SK-N-DZ (cell line): ENCODE measurements at regions not wholly inside any gene's neighbourhood (a gene's known extent, or its start where the extent isn't known, plus 50 kb on each side); places are given as distances from the start of the nearest gene placed in this dataset.
A peak's percentile ranks its signal among the peaks of the same experiment; 100 is the strongest.

Experiments used
- DNase-seq: peaks from one replicate; pipeline ENCODE4 v3.0.0-alpha.2; 2015; ENCODE audit warnings: low spot score

GRCh38 chr5:67347821-67348220 lies 151.2 kb upstream of the CD180 start:
- DNase-seq: no peak

GRCh38 chr5:67346611-67347010 lies 150.0 kb upstream of the CD180 start:
- DNase-seq: no peak

GRCh38 chr5:67344870-67345269 lies 148.3 kb upstream of the CD180 start:
- no peak for DNase-seq

- no peak for DNase-seq
These were observed 147.2 kb upstream of the CD180 start for GRCh38 chr5:67343835-67344234.

GRCh38 chr5:67341478-67341877 lies 144.9 kb upstream of the CD180 start:
- DNase-seq: peak; percentile 95

GRCh38 chr5:67339219-67339767 lies 142.7 kb upstream of the CD180 start:
- no peak for DNase-seq

GRCh38 chr5:67338421-67338820 lies 141.8 kb upstream of the CD180 start:
- DNase-seq: no peak

- no peak for DNase-seq
These were observed 141.2 kb upstream of the CD180 start for GRCh38 chr5:67337751-67338150.

GRCh38 chr5:67335426-67335825 lies 138.8 kb upstream of the CD180 start:
- DNase-seq: no peak

- DNase-seq: no peak
These were observed 137.8 kb upstream of the CD180 start for GRCh38 chr5:67334373-67334772.

- DNase-seq: no peak
These were observed 136.6 kb upstream of the CD180 start for GRCh38 chr5:67333171-67333570.

- DNase-seq: no peak
These were observed 134.8 kb upstream of the CD180 start for GRCh38 chr5:67331296-67331925.

- DNase-seq: no peak
These were observed 123.5 kb upstream of the CD180 start for GRCh38 chr5:67319935-67320725.

GRCh38 chr5:67318746-67319145 lies 122.1 kb upstream of the CD180 start:
- DNase-seq: no peak

GRCh38 chr5:67317603-67318002 lies 121.0 kb upstream of the CD180 start:
- no peak for DNase-seq

GRCh38 chr5:67316695-67317094 lies 120.1 kb upstream of the CD180 start:
- no peak for DNase-seq

- DNase-seq: no peak
These were observed 118.7 kb upstream of the CD180 start for GRCh38 chr5:67315082-67315989.

- no peak for DNase-seq
These were observed 115.1 kb upstream of the CD180 start for GRCh38 chr5:67311701-67312100.

GRCh38 chr5:67311208-67311607 lies 114.6 kb upstream of the CD180 start:
- DNase-seq: no peak

- DNase-seq: no peak
These were observed 114.1 kb upstream of the CD180 start for GRCh38 chr5:67310740-67311139.

- DNase-seq: no peak
These were observed 113.6 kb upstream of the CD180 start for GRCh38 chr5:67310169-67310568.
